ENCODE measurements at regions not wholly inside any gene's neighbourhood (a gene's known extent, or its start where the extent isn't known, plus 50 kb on each side); places are given as distances from the start of the nearest gene placed in this dataset.

DNA sequence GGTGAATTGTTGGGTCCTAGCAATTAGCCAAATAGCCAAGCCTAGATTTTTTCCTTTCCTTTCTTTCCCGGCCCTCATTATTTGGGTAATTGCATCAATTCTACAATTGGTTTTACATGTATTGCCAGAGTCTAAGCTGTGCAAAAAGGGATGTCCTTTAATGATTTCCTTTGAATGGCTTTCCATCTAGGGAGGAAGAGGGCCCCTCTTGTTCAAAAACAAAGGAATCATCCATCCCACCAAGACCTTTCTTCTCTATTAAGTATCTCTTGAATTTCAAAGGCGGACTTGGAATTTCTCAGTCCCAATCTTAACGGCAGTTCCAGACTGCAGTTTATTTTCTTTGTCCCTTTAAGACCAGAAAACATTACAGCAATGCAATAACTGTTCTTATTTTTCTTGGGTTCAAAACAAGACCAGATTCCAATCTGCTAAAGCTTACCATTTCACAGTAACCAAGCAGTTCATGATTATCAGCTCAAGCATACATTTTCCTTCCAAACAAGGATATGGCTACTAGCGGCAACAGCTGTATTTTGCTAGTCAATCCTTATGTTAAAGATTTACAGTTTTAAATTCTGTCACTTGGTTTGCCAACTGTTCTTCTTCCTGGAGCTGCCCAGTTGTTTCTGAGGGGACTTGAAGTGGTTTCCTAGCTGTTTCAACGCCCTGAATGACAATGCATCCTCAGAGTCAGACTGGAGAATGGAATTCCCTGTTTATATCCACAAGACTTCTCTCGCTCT, 91.4 kb upstream of the LRIG1 start:
- no peaks in the 10 kb centered on the region for H3K9me2 ChIP-seq (replicated peaks; ENCODE audit: insufficient read depth, low read length)
- H3K4me1 ChIP-seq (ENCODE audit: low read length): no peaks in the 10 kb centered on the region
- H3K27ac ChIP-seq (ENCODE audit: low read length): no peak overlapping the region
- no peaks in the 10 kb centered on the region for H3K9me3 ChIP-seq (replicated peaks; ENCODE audit: insufficient read depth, low read length)
- no peaks in the 10 kb centered on the region for H3K36me3 ChIP-seq (replicated peaks; ENCODE audit: insufficient read depth, low read length)
- TF ChIP-seq EZH2 (optimal IDR thresholded peaks at IDR 0.05; ENCODE audit: low read depth, low read length) (no peak), EZH2phosphoT487 (IDR thresholded peaks at IDR 0.05; ENCODE audit: low read length) (no peak)
- no peak overlapping the region for H2AFZ ChIP-seq (ENCODE audit: low read length)
- no peak overlapping the region for H3K9ac ChIP-seq (ENCODE audit: low read length)
- no peaks in the 10 kb centered on the region for H3F3A ChIP-seq (ENCODE audit: insufficient read depth, low read length)
- DNase-seq: no peak
- H4K20me1 ChIP-seq (ENCODE audit: insufficient read depth, low read length): no peaks in the 10 kb centered on the region
- no peak overlapping the region for H3K4me3 ChIP-seq (ENCODE audit: low read length)
- H3K27me3 ChIP-seq (replicated peaks; ENCODE audit: insufficient read depth, low read length): no peaks in the 10 kb centered on the region
- H3K79me2 ChIP-seq (ENCODE audit: low read length): no peaks in the 10 kb centered on the region
- H3K4me2 ChIP-seq (ENCODE audit: low read depth, low read length): no peak overlapping the region

DNA sequence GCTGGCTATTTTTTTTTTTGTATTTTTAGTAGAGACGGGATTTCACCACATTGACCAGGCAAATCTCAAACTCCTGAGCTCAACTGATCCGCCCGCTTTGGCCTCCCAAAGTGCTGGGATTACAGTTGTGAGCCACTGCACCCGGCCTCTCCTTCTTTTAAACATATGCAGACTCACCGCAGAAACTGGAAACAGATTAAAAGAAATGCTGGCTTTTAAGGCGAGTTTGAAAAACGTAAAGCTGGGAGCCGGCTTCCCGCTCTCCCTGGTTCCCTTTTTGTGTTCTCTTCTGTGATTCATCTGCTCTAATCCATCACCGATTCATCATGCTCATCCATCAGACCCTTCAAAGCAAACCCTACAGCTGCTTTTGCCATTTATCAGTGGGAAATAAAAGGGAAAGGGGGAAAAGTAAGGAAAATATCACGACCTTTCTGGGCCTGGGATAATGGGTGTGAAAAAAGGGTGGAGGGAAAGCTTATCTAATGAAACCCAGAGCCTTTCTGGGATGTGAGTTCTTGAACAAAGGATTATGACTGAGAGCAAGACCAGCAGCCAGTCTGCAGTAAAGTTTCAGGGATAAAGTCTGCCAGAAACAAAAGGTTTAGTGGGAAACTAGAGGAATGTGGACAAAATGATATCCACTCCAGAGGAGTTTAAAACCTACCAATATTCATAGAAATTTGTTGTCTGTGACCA, 92.3 kb upstream of the LRIG1 start:
- Histone ChIP-seq H3F3A (ENCODE audit: insufficient read depth, low read length) (no peaks in the 10 kb centered on the region), H3K27me3 (replicated peaks; ENCODE audit: insufficient read depth, low read length) (no peaks in the 10 kb centered on the region), H3K9me2 (replicated peaks; ENCODE audit: insufficient read depth, low read length) (no peaks in the 10 kb centered on the region), H3K4me1 (ENCODE audit: low read length) (no peaks in the 10 kb centered on the region), H3K9me3 (replicated peaks; ENCODE audit: insufficient read depth, low read length) (no peaks in the 10 kb centered on the region), H3K79me2 (ENCODE audit: low read length) (no peaks in the 10 kb centered on the region), H4K20me1 (ENCODE audit: insufficient read depth, low read length) (no peaks in the 10 kb centered on the region), H3K27ac (ENCODE audit: low read length) (no peak overlapping the region), H2AFZ (ENCODE audit: low read length) (no peak overlapping the region), H3K4me3 (ENCODE audit: low read length) (no peak overlapping the region), H3K4me2 (ENCODE audit: low read depth, low read length) (no peak overlapping the region), H3K9ac (ENCODE audit: low read length) (no peak overlapping the region), H3K36me3 (replicated peaks; ENCODE audit: insufficient read depth, low read length) (no peaks in the 10 kb centered on the region)
- TF ChIP-seq EZH2 (optimal IDR thresholded peaks at IDR 0.05; ENCODE audit: low read depth, low read length) (no peak), EZH2phosphoT487 (IDR thresholded peaks at IDR 0.05; ENCODE audit: low read length) (no peak)
- TF ChIP-seq, protein P1, sequence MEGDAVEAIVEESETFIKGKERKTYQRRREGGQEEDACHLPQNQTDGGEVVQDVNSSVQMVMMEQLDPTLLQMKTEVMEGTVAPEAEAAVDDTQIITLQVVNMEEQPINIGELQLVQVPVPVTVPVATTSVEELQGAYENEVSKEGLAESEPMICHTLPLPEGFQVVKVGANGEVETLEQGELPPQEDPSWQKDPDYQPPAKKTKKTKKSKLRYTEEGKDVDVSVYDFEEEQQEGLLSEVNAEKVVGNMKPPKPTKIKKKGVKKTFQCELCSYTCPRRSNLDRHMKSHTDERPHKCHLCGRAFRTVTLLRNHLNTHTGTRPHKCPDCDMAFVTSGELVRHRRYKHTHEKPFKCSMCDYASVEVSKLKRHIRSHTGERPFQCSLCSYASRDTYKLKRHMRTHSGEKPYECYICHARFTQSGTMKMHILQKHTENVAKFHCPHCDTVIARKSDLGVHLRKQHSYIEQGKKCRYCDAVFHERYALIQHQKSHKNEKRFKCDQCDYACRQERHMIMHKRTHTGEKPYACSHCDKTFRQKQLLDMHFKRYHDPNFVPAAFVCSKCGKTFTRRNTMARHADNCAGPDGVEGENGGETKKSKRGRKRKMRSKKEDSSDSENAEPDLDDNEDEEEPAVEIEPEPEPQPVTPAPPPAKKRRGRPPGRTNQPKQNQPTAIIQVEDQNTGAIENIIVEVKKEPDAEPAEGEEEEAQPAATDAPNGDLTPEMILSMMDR (IDR thresholded peaks at IDR 0.05; ENCODE audit: low read length): no peak
- DNase-seq: no peak

DNA sequence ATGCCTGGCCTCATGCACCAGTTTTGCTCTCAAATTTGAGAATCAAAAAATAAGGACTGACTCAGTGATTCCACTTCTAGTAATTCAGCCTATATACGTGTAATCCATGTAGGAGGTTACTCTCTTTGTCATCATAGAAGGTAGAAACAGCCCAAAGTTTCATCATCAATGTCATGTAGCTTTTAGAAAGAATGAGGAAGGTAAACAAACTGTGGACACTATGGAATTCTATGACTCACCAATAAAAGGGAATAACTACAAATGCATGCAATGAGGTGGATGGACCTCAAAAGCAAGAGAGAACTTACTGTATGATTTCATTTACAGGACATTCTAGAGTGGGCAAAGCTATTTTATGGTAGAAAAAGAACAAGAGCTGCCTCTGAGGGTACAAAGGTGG, 93.2 kb upstream of the LRIG1 start:
- no peaks in the 10 kb centered on the region for H3K4me1 ChIP-seq (ENCODE audit: low read length)
- TF ChIP-seq, protein P1 (IDR thresholded peaks at IDR 0.05; ENCODE audit: low read length): no peak
- TF ChIP-seq EZH2phosphoT487 (IDR thresholded peaks at IDR 0.05; ENCODE audit: low read length) (no peak), EZH2 (optimal IDR thresholded peaks at IDR 0.05; ENCODE audit: low read depth, low read length) (no peak)
- H3K4me3 ChIP-seq (ENCODE audit: low read length): no peak overlapping the region
- H3K27ac ChIP-seq (ENCODE audit: low read length): no peak overlapping the region
- no peaks in the 10 kb centered on the region for H3F3A ChIP-seq (ENCODE audit: insufficient read depth, low read length)
- no peaks in the 10 kb centered on the region for H4K20me1 ChIP-seq (ENCODE audit: insufficient read depth, low read length)
- no peak overlapping the region for H3K9ac ChIP-seq (ENCODE audit: low read length)
- H3K9me2 ChIP-seq (replicated peaks; ENCODE audit: insufficient read depth, low read length): no peaks in the 10 kb centered on the region
- H2AFZ ChIP-seq (ENCODE audit: low read length): no peak overlapping the region
- no peaks in the 10 kb centered on the region for H3K36me3 ChIP-seq (replicated peaks; ENCODE audit: insufficient read depth, low read length)
- no peak for DNase-seq
- no peaks in the 10 kb centered on the region for H3K27me3 ChIP-seq (replicated peaks; ENCODE audit: insufficient read depth, low read length)
- H3K4me2 ChIP-seq (ENCODE audit: low read depth, low read length): no peak overlapping the region
- no peaks in the 10 kb centered on the region for H3K79me2 ChIP-seq (ENCODE audit: low read length)
- H3K9me3 ChIP-seq (replicated peaks; ENCODE audit: insufficient read depth, low read length): no peaks in the 10 kb centered on the region
